ENCODE measurements at regions not wholly inside any gene's neighbourhood (a gene's known extent, or its start where the extent isn't known, plus 50 kb on each side); places are given as distances from the start of the nearest gene placed in this dataset.

- H3K9me1 ChIP-seq (replicated peaks; ENCODE audit: control insufficient read depth, extremely low read depth, insufficient read depth, low read length): no peaks in the 10 kb centered on the region
- H3K36me3 ChIP-seq (ENCODE audit: control insufficient read depth in 2 of 2, extremely low read depth in 1 of 2, insufficient read depth in 2 of 2, low read length in 2 of 2): no peaks in the 10 kb centered on the region
- peaks cover under 1% of the 10 kb centered on the region for H3K9me3 ChIP-seq (replicated peaks; ENCODE audit: control insufficient read depth, insufficient read depth, low read length)
- POLR2A ChIA-PET: no interaction called here
- no peak for DNase-seq (ENCODE audit: low read depth, low spot score)
- no peak overlapping the region for H3K4me3 ChIP-seq (replicated peaks in 1 of 3; ENCODE audit: insufficient read depth in 1 of 3, low read depth in 1 of 3, low read length in 3 of 3)
- no peaks in the 10 kb centered on the region for H4K20me1 ChIP-seq (replicated peaks; ENCODE audit: control insufficient read depth, extremely low read depth, insufficient read depth, low read length)
- CTCF ChIA-PET: no interaction called here
- H3K9ac ChIP-seq (replicated peaks; ENCODE audit: extremely low read depth, insufficient read depth, low read length): no peak overlapping the region
- H3K4me2 ChIP-seq (ENCODE audit: insufficient read depth, low read length): no peak overlapping the region
- no peaks in the 10 kb centered on the region for H3K79me2 ChIP-seq (ENCODE audit: control insufficient read depth, insufficient read depth, low read length)
- no peaks in the 10 kb centered on the region for H3K4me1 ChIP-seq (ENCODE audit: control insufficient read depth, extremely low read depth, insufficient read depth, low read length)
- no peaks in the 10 kb centered on the region for H3K27me3 ChIP-seq (ENCODE audit: control insufficient read depth in 2 of 2, insufficient read depth in 2 of 2, low read length in 2 of 2)
- H3K27ac ChIP-seq (ENCODE audit: insufficient read depth, low read depth, low read length): no peak overlapping the region
- no peak for TF ChIP-seq MAX (IDR thresholded peaks at IDR 0.05; ENCODE audit: insufficient read depth, insufficient read length)
- no peak for TF ChIP-seq MYC (IDR thresholded peaks at IDR 0.05; ENCODE audit: low read depth, low read length)
- dilution Hi-C loops (cut with MboI; ENCODE audit: extremely low pct_ligation_motif_present, low sequenced_read_pairs) (no loop called here), intact Hi-C loops (cut with micrococcal nuclease) (no loop called here)
- BruUV-seq (replicated peaks): no TSS peak
- no peak overlapping the region for H2AFZ ChIP-seq (ENCODE audit: low read depth, low read length)
- FAIRE-seq: no peak
Measured at GRCh38 chr4:171162478-171162877, 650.7 kb upstream of the GALNTL6 start.

- POLR2A ChIA-PET: no interaction called here
- no TSS peak for BruUV-seq (replicated peaks)
- H3K27ac ChIP-seq (ENCODE audit: insufficient read depth, low read depth, low read length): no peak overlapping the region
- H3K79me2 ChIP-seq (ENCODE audit: control insufficient read depth, insufficient read depth, low read length): no peaks in the 10 kb centered on the region
- no peak overlapping the region for H3K4me3 ChIP-seq (replicated peaks in 1 of 3; ENCODE audit: insufficient read depth in 1 of 3, low read depth in 1 of 3, low read length in 3 of 3)
- FAIRE-seq: no peak
- no peaks in the 10 kb centered on the region for H3K4me1 ChIP-seq (ENCODE audit: control insufficient read depth, extremely low read depth, insufficient read depth, low read length)
- DNase-seq (ENCODE audit: low read depth, low spot score): no peak
- no peaks in the 10 kb centered on the region for H3K27me3 ChIP-seq (ENCODE audit: control insufficient read depth in 2 of 2, insufficient read depth in 2 of 2, low read length in 2 of 2)
- H3K4me2 ChIP-seq (ENCODE audit: insufficient read depth, low read length): no peak overlapping the region
- intact Hi-C loops (cut with micrococcal nuclease) (no loop called here), dilution Hi-C loops (cut with MboI; ENCODE audit: extremely low pct_ligation_motif_present, low sequenced_read_pairs) (no loop called here)
- no peaks in the 10 kb centered on the region for H4K20me1 ChIP-seq (replicated peaks; ENCODE audit: control insufficient read depth, extremely low read depth, insufficient read depth, low read length)
- H3K36me3 ChIP-seq (ENCODE audit: control insufficient read depth in 2 of 2, extremely low read depth in 1 of 2, insufficient read depth in 2 of 2, low read length in 2 of 2): no peaks in the 10 kb centered on the region
- no peaks in the 10 kb centered on the region for H3K9me3 ChIP-seq (replicated peaks; ENCODE audit: control insufficient read depth, insufficient read depth, low read length)
- H3K9me1 ChIP-seq (replicated peaks; ENCODE audit: control insufficient read depth, extremely low read depth, insufficient read depth, low read length): no peaks in the 10 kb centered on the region
- H2AFZ ChIP-seq (ENCODE audit: low read depth, low read length): no peak overlapping the region
- CTCF ChIA-PET: no interaction called here
- no peak for TF ChIP-seq POLR2A (IDR thresholded peaks at IDR 0.05; ENCODE audit: low read depth, low read length)
- TF ChIP-seq EZH2 (IDR thresholded peaks at IDR 0.05; ENCODE audit: borderline replicate concordance, low read depth, low read length, severe bottlenecking): no peak
- TF ChIP-seq GATA2 (IDR thresholded peaks at IDR 0.05; ENCODE audit: insufficient read depth, insufficient read length, low read depth, low read length): no peak
- TF ChIP-seq POLR2AphosphoS5 (IDR thresholded peaks at IDR 0.05; ENCODE audit: insufficient read depth, low read depth, low read length): no peak
- H3K9ac ChIP-seq (replicated peaks; ENCODE audit: extremely low read depth, insufficient read depth, low read length): no peak overlapping the region
Measured at GRCh38 chr4:171157462-171158082, 655.6 kb upstream of the GALNTL6 start.
